Transverse colon (tissue), 4 donors: ENCODE measurements at regions not wholly inside any gene's neighbourhood (a gene's known extent, or its start where the extent isn't known, plus 50 kb on each side); places are given as distances from the start of the nearest gene placed in this dataset.

ENCODE experiments used
- CTCF ChIP-seq, 5 experiments: fragments of 200-600 bp in 3 of 5; fragments of 450-650 bp in 2 of 5; sonication (generic) in 3 of 5; IDR thresholded peaks; 1 replicate in 2 of 5; 2 replicates in 3 of 5; pipeline ENCODE4 v1.5.1; 2016 to 2017; ENCODE audit warnings: antibody characterized with exemption in 5 of 5, inconsistent platforms in 3 of 5, mild to moderate bottlenecking in 2 of 5, moderate library complexity in 1 of 5
- EP300 ChIP-seq: sonication (generic); formaldehyde crosslinking; IDR thresholded peaks from one replicate; pipeline ENCODE4 v1.6.1; 2017; ENCODE audit warnings: antibody characterized with exemption, low read depth
- POLR2A ChIP-seq: fragments of 450-650 bp; IDR thresholded peaks from one replicate; pipeline ENCODE4 v1.6.1; 2016; ENCODE audit warnings: antibody characterized with exemption, mild to moderate bottlenecking, moderate library complexity
- POLR2AphosphoS5 ChIP-seq, 3 donors: sonication (generic); formaldehyde crosslinking; IDR thresholded peaks; one replicate each; pipeline ENCODE4 v1.6.1; 2016; ENCODE audit warnings: antibody characterized with exemption in 3 of 3

- TF ChIP-seq CTCF (IDR thresholded peaks at IDR 0.05) (no peak), POLR2A (no peak), POLR2AphosphoS5 (IDR thresholded peaks at IDR 0.05) (no peak), EP300 (no peak)
These were observed 778.1 kb upstream of the SOX11 start for GRCh38 chr2:4914036-4914435.
